OCI-LY7 (cell line): ENCODE measurements at regions not wholly inside any gene's neighbourhood (a gene's known extent, or its start where the extent isn't known, plus 50 kb on each side); places are given as distances from the start of the nearest gene placed in this dataset.

ENCODE experiments used
- EZH2phosphoT487 ChIP-seq: fragments of 200-600 bp; sonication (generic); IDR thresholded peaks from 2 replicates; pipeline ENCODE4 v1.6.1; 2018; ENCODE audit warnings: low read depth, borderline replicate concordance, mild to moderate bottlenecking, mixed run types, antibody characterized with exemption, low read length, moderate library complexity, mixed read lengths
- TF ChIP-seq, protein P1 (sequence below): fragments of 200-600 bp; sonication (generic); conservative IDR thresholded peaks from 2 replicates; pipeline ENCODE4 v1.5.1; 2014; ENCODE audit warnings: mild to moderate bottlenecking, antibody characterized with exemption, low read length, moderate library complexity, mixed read lengths

DNA sequence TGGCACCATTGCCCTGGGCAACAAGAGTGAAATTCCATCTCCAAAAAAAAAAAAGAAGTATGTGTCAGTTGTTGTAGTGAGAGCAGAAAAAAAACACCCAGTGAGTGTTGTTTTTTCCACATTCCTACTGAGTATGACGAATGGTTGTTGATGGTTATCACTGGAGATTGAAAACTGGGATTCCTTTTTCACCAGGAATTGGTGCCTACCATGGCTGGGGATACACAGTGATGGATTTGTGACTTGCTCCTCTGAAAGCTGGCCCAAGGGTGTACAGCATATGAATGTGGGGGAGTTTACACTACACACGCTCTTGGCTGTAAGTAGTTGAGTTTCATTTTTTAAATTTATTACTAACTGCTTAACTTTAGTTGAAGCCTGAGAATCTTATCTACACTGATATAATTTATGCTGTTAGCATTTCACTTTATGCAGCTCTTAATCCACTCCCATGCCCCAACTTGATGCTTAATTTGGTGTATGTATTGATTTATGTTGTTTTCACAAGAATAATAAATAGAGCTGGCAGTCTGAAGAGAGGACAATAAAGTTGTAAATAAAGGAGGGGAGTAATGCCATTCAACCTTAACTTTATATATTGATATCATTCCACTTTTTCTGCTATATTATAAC lies 56.0 kb upstream of the MME start:
- TF ChIP-seq, protein P1, sequence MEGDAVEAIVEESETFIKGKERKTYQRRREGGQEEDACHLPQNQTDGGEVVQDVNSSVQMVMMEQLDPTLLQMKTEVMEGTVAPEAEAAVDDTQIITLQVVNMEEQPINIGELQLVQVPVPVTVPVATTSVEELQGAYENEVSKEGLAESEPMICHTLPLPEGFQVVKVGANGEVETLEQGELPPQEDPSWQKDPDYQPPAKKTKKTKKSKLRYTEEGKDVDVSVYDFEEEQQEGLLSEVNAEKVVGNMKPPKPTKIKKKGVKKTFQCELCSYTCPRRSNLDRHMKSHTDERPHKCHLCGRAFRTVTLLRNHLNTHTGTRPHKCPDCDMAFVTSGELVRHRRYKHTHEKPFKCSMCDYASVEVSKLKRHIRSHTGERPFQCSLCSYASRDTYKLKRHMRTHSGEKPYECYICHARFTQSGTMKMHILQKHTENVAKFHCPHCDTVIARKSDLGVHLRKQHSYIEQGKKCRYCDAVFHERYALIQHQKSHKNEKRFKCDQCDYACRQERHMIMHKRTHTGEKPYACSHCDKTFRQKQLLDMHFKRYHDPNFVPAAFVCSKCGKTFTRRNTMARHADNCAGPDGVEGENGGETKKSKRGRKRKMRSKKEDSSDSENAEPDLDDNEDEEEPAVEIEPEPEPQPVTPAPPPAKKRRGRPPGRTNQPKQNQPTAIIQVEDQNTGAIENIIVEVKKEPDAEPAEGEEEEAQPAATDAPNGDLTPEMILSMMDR, result no peak
- TF ChIP-seq EZH2phosphoT487, result no peak
